ENCODE measurements at regions not wholly inside any gene's neighbourhood (a gene's known extent, or its start where the extent isn't known, plus 50 kb on each side); places are given as distances from the start of the nearest gene placed in this dataset.

- Histone ChIP-seq H3K36me3 (ENCODE audit: control insufficient read depth, insufficient read depth, low read length) (no peaks in the 10 kb centered on the region), H3K27me3 (replicated peaks; ENCODE audit: control insufficient read depth, insufficient read depth, low read length) (no peaks in the 10 kb centered on the region), H3K4me3 (replicated peaks; ENCODE audit: low read depth, low read length) (no peak overlapping the region)
- no peak for DNase-seq (ENCODE audit: extremely low read depth, insufficient read length)
- TF ChIP-seq CTCF (IDR thresholded peaks at IDR 0.05; ENCODE audit: insufficient read depth, low read length, poor library complexity, severe bottlenecking), result no peak
These were observed 163.0 kb downstream of the ABCA8 start for GRCh38 chr17:68792042-68792685.

GRCh38 chr17:68790931-68791330 is 164.3 kb downstream of the ABCA8 start:
- no peak for TF ChIP-seq CTCF (IDR thresholded peaks at IDR 0.05; ENCODE audit: insufficient read depth, low read length, poor library complexity, severe bottlenecking)
- DNase-seq (ENCODE audit: extremely low read depth, insufficient read length), result no peak
- Histone ChIP-seq H3K27me3 (replicated peaks; ENCODE audit: control insufficient read depth, insufficient read depth, low read length) (no peaks in the 10 kb centered on the region), H3K36me3 (ENCODE audit: control insufficient read depth, insufficient read depth, low read length) (no peaks in the 10 kb centered on the region), H3K4me3 (replicated peaks; ENCODE audit: low read depth, low read length) (no peak overlapping the region)

- Histone ChIP-seq H3K27me3 (replicated peaks; ENCODE audit: control insufficient read depth, insufficient read depth, low read length) (no peaks in the 10 kb centered on the region), H3K4me3 (replicated peaks; ENCODE audit: low read depth, low read length) (no peak overlapping the region), H3K36me3 (ENCODE audit: control insufficient read depth, insufficient read depth, low read length) (no peaks in the 10 kb centered on the region)
- TF ChIP-seq CTCF (IDR thresholded peaks at IDR 0.05; ENCODE audit: insufficient read depth, low read length, poor library complexity, severe bottlenecking), result no peak
- DNase-seq (ENCODE audit: extremely low read depth, insufficient read length), result no peak
These were observed 164.7 kb downstream of the ABCA8 start for GRCh38 chr17:68790492-68790891.

GRCh38 chr17:68789203-68789962 is 165.8 kb downstream of the ABCA8 start:
- H3K27me3 ChIP-seq (replicated peaks; ENCODE audit: control insufficient read depth, insufficient read depth, low read length), result no peaks in the 10 kb centered on the region
- H3K36me3 ChIP-seq (ENCODE audit: control insufficient read depth, insufficient read depth, low read length), result no peaks in the 10 kb centered on the region
- DNase-seq (ENCODE audit: extremely low read depth, insufficient read length), result no peak
- H3K4me3 ChIP-seq (replicated peaks; ENCODE audit: low read depth, low read length), result no peak overlapping the region
- no peak for TF ChIP-seq CTCF (IDR thresholded peaks at IDR 0.05; ENCODE audit: insufficient read depth, low read length, poor library complexity, severe bottlenecking)

- no peak for TF ChIP-seq CTCF (IDR thresholded peaks at IDR 0.05; ENCODE audit: insufficient read depth, low read length, poor library complexity, severe bottlenecking)
- Histone ChIP-seq H3K27me3 (replicated peaks; ENCODE audit: control insufficient read depth, insufficient read depth, low read length) (no peaks in the 10 kb centered on the region), H3K36me3 (ENCODE audit: control insufficient read depth, insufficient read depth, low read length) (no peaks in the 10 kb centered on the region), H3K4me3 (replicated peaks; ENCODE audit: low read depth, low read length) (no peak overlapping the region)
- no peak for DNase-seq (ENCODE audit: extremely low read depth, insufficient read length)
These were observed 169.4 kb downstream of the ABCA8 start for GRCh38 chr17:68785565-68786486.
